GM23338 (cell line): ENCODE measurements at regions not wholly inside any gene's neighbourhood (a gene's known extent, or its start where the extent isn't known, plus 50 kb on each side); places are given as distances from the start of the nearest gene placed in this dataset.

Source experiments
- ATAC-seq: fragments of 200-7000 bp; cut with Tn5 transposase; 3 replicates; pipeline ENCODE4 v1.9.1; 2020
- DNase-seq: peaks from one replicate; pipeline ENCODE4 v3.0.0-alpha.2; 2015; ENCODE audit warnings: low spot score
- H2AFZ ChIP-seq: fragments of 200-600 bp; sonication (generic); 2 replicates; pipeline ENCODE4 v1.8.0; 2016; ENCODE audit warnings: antibody characterized with exemption, mild to moderate bottlenecking, moderate library complexity
- H3F3A ChIP-seq: fragments of 200-600 bp; sonication (generic); replicated peaks from 2 replicates; pipeline ENCODE4 v1.8.0; 2017; ENCODE audit warnings: antibody characterized with exemption, mixed run types, low read depth
- H3K27ac ChIP-seq: fragments of 200-600 bp; sonication (generic); 2 replicates; pipeline ENCODE4 v1.6.1; 2016; ENCODE audit warnings: low read depth
- H3K27me3 ChIP-seq: fragments of 200-600 bp; sonication (generic); 2 replicates; pipeline ENCODE4 v1.8.0; 2016; ENCODE audit warnings: mild to moderate bottlenecking, mixed run types, moderate library complexity; ENCODE audit not compliant: insufficient read depth
- H3K36me3 ChIP-seq: fragments of 200-600 bp; sonication (generic); 2 replicates; pipeline ENCODE4 v1.8.0; 2016; ENCODE audit warnings: mild to moderate bottlenecking; ENCODE audit not compliant: insufficient read depth
- H3K4me1 ChIP-seq: fragments of 200-600 bp; sonication (generic); 2 replicates; pipeline ENCODE4 v1.8.0; 2016; ENCODE audit warnings: mild to moderate bottlenecking, moderate library complexity; ENCODE audit not compliant: insufficient read depth
- H3K4me2 ChIP-seq: fragments of 200-600 bp; sonication (generic); 2 replicates; pipeline ENCODE4 v1.7.1; 2017; ENCODE audit warnings: mixed run types
- H3K4me3 ChIP-seq: fragments of 200-600 bp; sonication (generic); 2 replicates; pipeline ENCODE4 v1.6.1; 2016; ENCODE audit warnings: mixed run types
- H3K79me2 ChIP-seq: fragments of 200-600 bp; sonication (generic); replicated peaks from 2 replicates; pipeline ENCODE4 v1.8.0; 2017; ENCODE audit warnings: mild to moderate bottlenecking; ENCODE audit not compliant: insufficient read depth
- H3K9me2 ChIP-seq: fragments of 200-600 bp; sonication (generic); 2 replicates; pipeline ENCODE4 v1.8.0; 2017; ENCODE audit not compliant: insufficient read depth
- H4K20me1 ChIP-seq: fragments of 200-600 bp; sonication (generic); replicated peaks from 2 replicates; pipeline ENCODE4 v1.8.0; 2017; ENCODE audit warnings: mild to moderate bottlenecking; ENCODE audit not compliant: insufficient read depth
- H3K27ac Mint-ChIP-seq: 2 replicates; pipeline ENCODE4 v1.8.0; 2020; ENCODE audit warnings: inconsistent platforms, mild to moderate bottlenecking, moderate library complexity, mixed read lengths
- H3K27me3 Mint-ChIP-seq: 3 replicates; pipeline ENCODE4 v1.8.0; 2022; ENCODE audit warnings: low read depth, mild to moderate bottlenecking, moderate library complexity, mixed read lengths, inconsistent platforms; ENCODE audit not compliant: insufficient read depth, poor library complexity
- H3K36me3 Mint-ChIP-seq: 3 replicates; pipeline ENCODE4 v1.8.0; 2021; ENCODE audit warnings: low read depth, mild to moderate bottlenecking, inconsistent platforms, moderate library complexity, mixed read lengths
- H3K4me1 Mint-ChIP-seq: 3 replicates; pipeline ENCODE4 v1.8.0; 2020; ENCODE audit warnings: mild to moderate bottlenecking, inconsistent platforms, mixed read lengths
- H3K4me3 Mint-ChIP-seq: 3 replicates; pipeline ENCODE4 v1.8.0; 2021; ENCODE audit warnings: moderate library complexity, mild to moderate bottlenecking, inconsistent platforms, mixed read lengths
- H3K9me3 Mint-ChIP-seq: 3 replicates; pipeline ENCODE4 v1.8.0; 2020; ENCODE audit warnings: moderate library complexity, mild to moderate bottlenecking, inconsistent platforms, mixed read lengths
- CREB1 ChIP-seq: fragments of 250-450 bp; sonication (Bioruptor Pico); IDR thresholded peaks from 2 replicates; pipeline ENCODE4 v1.5.0; 2020; ENCODE audit warnings: low read depth, mild to moderate bottlenecking, moderate library complexity
- EZH2 ChIP-seq: fragments of 200-600 bp; sonication (generic); IDR thresholded peaks from one replicate; pipeline ENCODE4 v1.8.0; 2017; ENCODE audit warnings: antibody characterized with exemption, mild to moderate bottlenecking, low read depth; ENCODE audit not compliant: unreplicated experiment
- EZH2phosphoT487 ChIP-seq: fragments of 200-600 bp; sonication (generic); IDR thresholded peaks from one replicate; pipeline ENCODE4 v1.8.1; 2018; ENCODE audit warnings: antibody characterized with exemption; ENCODE audit not compliant: unreplicated experiment
- JUNB ChIP-seq: IDR thresholded peaks from one replicate; pipeline ENCODE4 v1.6.1; 2016; ENCODE audit warnings: antibody characterized with exemption; ENCODE audit not compliant: unreplicated experiment
- NANOG ChIP-seq: IDR thresholded peaks from 2 replicates; pipeline ENCODE4 v1.6.1; 2016; ENCODE audit warnings: antibody characterized with exemption, borderline replicate concordance
- POLR2AphosphoS5 ChIP-seq: IDR thresholded peaks from 2 replicates; pipeline ENCODE4 v1.6.1; 2016; ENCODE audit warnings: antibody characterized with exemption, low read depth
- STAT1 ChIP-seq: IDR thresholded peaks from one replicate; pipeline ENCODE4 v1.6.1; 2016; ENCODE audit warnings: antibody characterized with exemption; ENCODE audit not compliant: unreplicated experiment
- ZNF114 ChIP-seq: fragments of 250-450 bp; sonication (Bioruptor Pico); IDR thresholded peaks from 2 replicates; pipeline ENCODE4 v1.5.0; 2020; ENCODE audit warnings: mild to moderate bottlenecking, moderate library complexity
- ZNF331 ChIP-seq: fragments of 250-450 bp; sonication (Bioruptor Pico); IDR thresholded peaks from 2 replicates; pipeline ENCODE4 v1.5.0; 2020; ENCODE audit warnings: low read depth, mild to moderate bottlenecking, moderate library complexity
- TF ChIP-seq, protein P1 (sequence below): IDR thresholded peaks from 2 replicates; pipeline ENCODE4 v1.6.1; 2016; ENCODE audit warnings: antibody characterized with exemption
- TF ChIP-seq, protein P2 (sequence below): IDR thresholded peaks from one replicate; pipeline ENCODE4 v1.6.1; 2018; ENCODE audit warnings: antibody characterized with exemption; ENCODE audit not compliant: unreplicated experiment
- TF ChIP-seq, protein P3 (sequence below), 2 experiments: fragments of 200-600 bp in 1 of 2; sonication (generic) in 1 of 2; conservative IDR thresholded peaks; 2 replicates each; pipeline versions ENCODE4 v1.5.1 to v1.6.1; 2016 to 2017; ENCODE audit warnings: antibody characterized with exemption in 2 of 2, low read depth in 2 of 2, mild to moderate bottlenecking in 2 of 2, moderate library complexity in 1 of 2

DNA sequence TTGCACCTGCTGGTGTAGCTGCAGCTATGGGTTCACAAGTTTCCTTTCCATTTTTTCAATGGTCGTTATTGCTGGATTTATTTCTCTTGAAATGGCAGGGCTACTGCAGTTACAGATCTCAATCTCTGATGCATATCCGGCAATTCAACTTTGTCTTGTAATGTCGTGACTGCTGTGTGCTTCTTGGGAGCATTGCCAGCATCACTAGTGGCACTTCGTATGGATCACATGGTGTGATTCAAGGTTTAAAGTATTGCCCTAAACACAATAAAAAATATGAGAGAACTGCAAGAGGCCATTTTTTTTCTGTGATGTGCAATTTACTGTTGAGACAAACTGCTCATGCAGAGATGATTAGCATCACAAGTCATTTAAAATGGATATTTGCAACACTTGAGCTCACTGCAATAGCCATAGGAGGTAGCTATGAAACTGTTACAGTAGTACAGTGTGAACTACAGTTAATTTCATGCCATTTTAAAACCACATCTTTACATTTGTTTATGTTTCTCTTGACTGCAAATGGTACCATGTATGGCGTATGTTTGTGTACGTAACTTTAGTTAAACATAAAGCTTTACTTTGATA is 217.4 kb upstream of the PDE3A start:
- ATAC-seq: no peak
- no peaks in the 10 kb centered on the region for H3F3A ChIP-seq
- peaks cover 12% of the 10 kb centered on the region for H3K9me2 ChIP-seq
- TF ChIP-seq STAT1 (no peak), ZNF331 (no peak), CREB1 (CRISPR knock-in tag) (no peak), JUNB (no peak)
- peaks cover 5% of the 10 kb centered on the region; the same call in 1 of the 2 replicates for H3K4me1 ChIP-seq
- Mint-ChIP-seq H3K27me3 (no peaks in the 10 kb centered on the region), H3K36me3 (no peaks in the 10 kb centered on the region), H3K27ac (no peak overlapping the region), H3K4me3 (no peak overlapping the region), H3K9me3 (no peaks in the 10 kb centered on the region), H3K4me1 (peaks cover 2% of the 10 kb centered on the region; the same call in 1 of the 3 replicates)
- H3K27me3 ChIP-seq: no peaks in the 10 kb centered on the region
- H3K4me3 ChIP-seq: no peak overlapping the region
- H2AFZ ChIP-seq: no peak overlapping the region
- DNase-seq: no peak
- no peaks in the 10 kb centered on the region for H4K20me1 ChIP-seq
- H3K4me2 ChIP-seq: no peak overlapping the region
- H3K79me2 ChIP-seq: no peaks in the 10 kb centered on the region
- H3K27ac ChIP-seq: no peak overlapping the region
- no peaks in the 10 kb centered on the region for H3K36me3 ChIP-seq

DNA sequence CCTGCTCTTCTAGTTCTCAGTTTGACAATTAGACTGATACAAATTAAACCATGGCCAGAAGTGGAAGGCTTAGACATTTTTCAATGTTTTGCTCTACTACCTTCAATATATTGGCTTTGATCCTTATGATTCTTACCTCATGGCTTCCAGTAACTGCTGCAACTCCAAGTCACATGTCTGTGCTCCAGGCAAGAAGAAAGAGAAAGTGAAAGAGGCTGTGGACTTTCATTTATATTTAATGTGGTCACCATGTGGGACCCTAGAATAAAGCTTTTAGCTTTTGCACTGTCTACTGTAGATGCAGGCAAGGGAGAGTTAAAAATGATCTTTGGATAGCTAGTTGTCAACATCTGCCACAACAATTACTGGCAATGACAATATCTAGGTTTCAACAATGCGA is 214.3 kb upstream of the PDE3A start:
- no peaks in the 10 kb centered on the region for H3F3A ChIP-seq
- peaks cover 5% of the 10 kb centered on the region; the same call in 1 of the 2 replicates for H3K9me2 ChIP-seq
- Mint-ChIP-seq H3K4me1 (peaks cover 2% of the 10 kb centered on the region; the same call in 1 of the 3 replicates), H3K4me3 (no peak overlapping the region), H3K27me3 (no peaks in the 10 kb centered on the region), H3K9me3 (no peaks in the 10 kb centered on the region), H3K27ac (no peak overlapping the region), H3K36me3 (no peaks in the 10 kb centered on the region)
- no peak overlapping the region for H3K4me2 ChIP-seq
- H2AFZ ChIP-seq: peak overlapping the region; percentile 29; the same call in 1 of the 2 replicates
- H3K4me3 ChIP-seq: no peak overlapping the region
- no peaks in the 10 kb centered on the region for H4K20me1 ChIP-seq
- H3K79me2 ChIP-seq: no peaks in the 10 kb centered on the region
- H3K27me3 ChIP-seq: no peaks in the 10 kb centered on the region
- no peak for DNase-seq
- H3K4me1 ChIP-seq: peaks cover 5% of the 10 kb centered on the region; the same call in 1 of the 2 replicates
- no peaks in the 10 kb centered on the region for H3K36me3 ChIP-seq
- no peak overlapping the region for H3K27ac ChIP-seq
- no peak for ATAC-seq
- TF ChIP-seq STAT1 (no peak), NANOG (no peak), ZNF114 (CRISPR knock-in tag) (no peak), JUNB (no peak), POLR2AphosphoS5 (no peak), ZNF331 (no peak), EZH2phosphoT487 (no peak), EZH2 (no peak), CREB1 (CRISPR knock-in tag) (no peak)
- TF ChIP-seq, protein P1, sequence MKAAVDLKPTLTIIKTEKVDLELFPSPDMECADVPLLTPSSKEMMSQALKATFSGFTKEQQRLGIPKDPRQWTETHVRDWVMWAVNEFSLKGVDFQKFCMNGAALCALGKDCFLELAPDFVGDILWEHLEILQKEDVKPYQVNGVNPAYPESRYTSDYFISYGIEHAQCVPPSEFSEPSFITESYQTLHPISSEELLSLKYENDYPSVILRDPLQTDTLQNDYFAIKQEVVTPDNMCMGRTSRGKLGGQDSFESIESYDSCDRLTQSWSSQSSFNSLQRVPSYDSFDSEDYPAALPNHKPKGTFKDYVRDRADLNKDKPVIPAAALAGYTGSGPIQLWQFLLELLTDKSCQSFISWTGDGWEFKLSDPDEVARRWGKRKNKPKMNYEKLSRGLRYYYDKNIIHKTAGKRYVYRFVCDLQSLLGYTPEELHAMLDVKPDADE: no peak
- TF ChIP-seq, protein P2, sequence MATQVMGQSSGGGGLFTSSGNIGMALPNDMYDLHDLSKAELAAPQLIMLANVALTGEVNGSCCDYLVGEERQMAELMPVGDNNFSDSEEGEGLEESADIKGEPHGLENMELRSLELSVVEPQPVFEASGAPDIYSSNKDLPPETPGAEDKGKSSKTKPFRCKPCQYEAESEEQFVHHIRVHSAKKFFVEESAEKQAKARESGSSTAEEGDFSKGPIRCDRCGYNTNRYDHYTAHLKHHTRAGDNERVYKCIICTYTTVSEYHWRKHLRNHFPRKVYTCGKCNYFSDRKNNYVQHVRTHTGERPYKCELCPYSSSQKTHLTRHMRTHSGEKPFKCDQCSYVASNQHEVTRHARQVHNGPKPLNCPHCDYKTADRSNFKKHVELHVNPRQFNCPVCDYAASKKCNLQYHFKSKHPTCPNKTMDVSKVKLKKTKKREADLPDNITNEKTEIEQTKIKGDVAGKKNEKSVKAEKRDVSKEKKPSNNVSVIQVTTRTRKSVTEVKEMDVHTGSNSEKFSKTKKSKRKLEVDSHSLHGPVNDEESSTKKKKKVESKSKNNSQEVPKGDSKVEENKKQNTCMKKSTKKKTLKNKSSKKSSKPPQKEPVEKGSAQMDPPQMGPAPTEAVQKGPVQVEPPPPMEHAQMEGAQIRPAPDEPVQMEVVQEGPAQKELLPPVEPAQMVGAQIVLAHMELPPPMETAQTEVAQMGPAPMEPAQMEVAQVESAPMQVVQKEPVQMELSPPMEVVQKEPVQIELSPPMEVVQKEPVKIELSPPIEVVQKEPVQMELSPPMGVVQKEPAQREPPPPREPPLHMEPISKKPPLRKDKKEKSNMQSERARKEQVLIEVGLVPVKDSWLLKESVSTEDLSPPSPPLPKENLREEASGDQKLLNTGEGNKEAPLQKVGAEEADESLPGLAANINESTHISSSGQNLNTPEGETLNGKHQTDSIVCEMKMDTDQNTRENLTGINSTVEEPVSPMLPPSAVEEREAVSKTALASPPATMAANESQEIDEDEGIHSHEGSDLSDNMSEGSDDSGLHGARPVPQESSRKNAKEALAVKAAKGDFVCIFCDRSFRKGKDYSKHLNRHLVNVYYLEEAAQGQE: no peak
- TF ChIP-seq, protein P3, sequence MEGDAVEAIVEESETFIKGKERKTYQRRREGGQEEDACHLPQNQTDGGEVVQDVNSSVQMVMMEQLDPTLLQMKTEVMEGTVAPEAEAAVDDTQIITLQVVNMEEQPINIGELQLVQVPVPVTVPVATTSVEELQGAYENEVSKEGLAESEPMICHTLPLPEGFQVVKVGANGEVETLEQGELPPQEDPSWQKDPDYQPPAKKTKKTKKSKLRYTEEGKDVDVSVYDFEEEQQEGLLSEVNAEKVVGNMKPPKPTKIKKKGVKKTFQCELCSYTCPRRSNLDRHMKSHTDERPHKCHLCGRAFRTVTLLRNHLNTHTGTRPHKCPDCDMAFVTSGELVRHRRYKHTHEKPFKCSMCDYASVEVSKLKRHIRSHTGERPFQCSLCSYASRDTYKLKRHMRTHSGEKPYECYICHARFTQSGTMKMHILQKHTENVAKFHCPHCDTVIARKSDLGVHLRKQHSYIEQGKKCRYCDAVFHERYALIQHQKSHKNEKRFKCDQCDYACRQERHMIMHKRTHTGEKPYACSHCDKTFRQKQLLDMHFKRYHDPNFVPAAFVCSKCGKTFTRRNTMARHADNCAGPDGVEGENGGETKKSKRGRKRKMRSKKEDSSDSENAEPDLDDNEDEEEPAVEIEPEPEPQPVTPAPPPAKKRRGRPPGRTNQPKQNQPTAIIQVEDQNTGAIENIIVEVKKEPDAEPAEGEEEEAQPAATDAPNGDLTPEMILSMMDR (conservative IDR thresholded peaks at IDR 0.05; ENCODE audit: low read depth in 2 of 2): no peak
